Suprapubic skin (tissue), 4 donors: ENCODE measurements at regions not wholly inside any gene's neighbourhood (a gene's known extent, or its start where the extent isn't known, plus 50 kb on each side); places are given as distances from the start of the nearest gene placed in this dataset.

Experiments
- EP300 ChIP-seq: sonication (generic); formaldehyde crosslinking; IDR thresholded peaks from one replicate; pipeline ENCODE4 v1.6.1; 2017; ENCODE audit warnings: antibody characterized with exemption
- POLR2A ChIP-seq, 2 donors: fragments of 450-650 bp; IDR thresholded peaks; one replicate each; pipeline ENCODE4 v1.6.1; 2017; ENCODE audit warnings: antibody characterized with exemption in 2 of 2, mild to moderate bottlenecking in 2 of 2, moderate library complexity in 2 of 2
- POLR2AphosphoS5 ChIP-seq, 3 donors: sonication (generic); formaldehyde crosslinking; IDR thresholded peaks; one replicate each; pipeline ENCODE4 v1.6.1; 2017; ENCODE audit warnings: antibody characterized with exemption in 3 of 3
- TF ChIP-seq, protein P1 (sequence below), 2 donors: fragments of 200-600 bp in 1 of 2; fragments of 450-650 bp in 1 of 2; sonication (generic) in 1 of 2; IDR thresholded peaks; one replicate each; pipeline ENCODE4 v1.5.1; 2016 to 2019; ENCODE audit warnings: antibody characterized with exemption in 2 of 2, mild to moderate bottlenecking in 1 of 2, moderate library complexity in 1 of 2

DNA sequence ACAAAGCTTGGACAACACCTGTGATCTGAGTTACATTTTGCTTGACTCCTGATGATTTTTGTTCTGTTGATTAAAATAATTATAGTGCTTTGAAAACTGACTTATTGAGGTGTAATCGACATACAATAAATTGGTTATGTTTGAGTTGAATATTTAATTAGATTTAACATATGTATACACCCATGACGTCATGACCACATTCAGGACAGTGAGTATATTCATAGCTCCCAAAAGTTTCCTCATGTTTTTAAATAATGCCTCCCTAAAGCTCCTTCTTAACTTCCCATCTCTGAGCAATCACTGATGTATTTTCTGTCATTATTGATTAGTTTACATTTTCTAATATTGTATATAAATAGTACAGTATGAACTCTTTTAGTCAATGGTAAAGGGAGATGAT, 801.2 kb downstream of the PDCD6IP start:
- TF ChIP-seq EP300 (no peak), POLR2AphosphoS5 (IDR thresholded peaks at IDR 0.05) (no peak), POLR2A (IDR thresholded peaks at IDR 0.05) (no peak)
- TF ChIP-seq, protein P1, sequence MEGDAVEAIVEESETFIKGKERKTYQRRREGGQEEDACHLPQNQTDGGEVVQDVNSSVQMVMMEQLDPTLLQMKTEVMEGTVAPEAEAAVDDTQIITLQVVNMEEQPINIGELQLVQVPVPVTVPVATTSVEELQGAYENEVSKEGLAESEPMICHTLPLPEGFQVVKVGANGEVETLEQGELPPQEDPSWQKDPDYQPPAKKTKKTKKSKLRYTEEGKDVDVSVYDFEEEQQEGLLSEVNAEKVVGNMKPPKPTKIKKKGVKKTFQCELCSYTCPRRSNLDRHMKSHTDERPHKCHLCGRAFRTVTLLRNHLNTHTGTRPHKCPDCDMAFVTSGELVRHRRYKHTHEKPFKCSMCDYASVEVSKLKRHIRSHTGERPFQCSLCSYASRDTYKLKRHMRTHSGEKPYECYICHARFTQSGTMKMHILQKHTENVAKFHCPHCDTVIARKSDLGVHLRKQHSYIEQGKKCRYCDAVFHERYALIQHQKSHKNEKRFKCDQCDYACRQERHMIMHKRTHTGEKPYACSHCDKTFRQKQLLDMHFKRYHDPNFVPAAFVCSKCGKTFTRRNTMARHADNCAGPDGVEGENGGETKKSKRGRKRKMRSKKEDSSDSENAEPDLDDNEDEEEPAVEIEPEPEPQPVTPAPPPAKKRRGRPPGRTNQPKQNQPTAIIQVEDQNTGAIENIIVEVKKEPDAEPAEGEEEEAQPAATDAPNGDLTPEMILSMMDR (IDR thresholded peaks at IDR 0.05): no peak
